NOMO-1 (cell line): ENCODE measurements at regions not wholly inside any gene's neighbourhood (a gene's known extent, or its start where the extent isn't known, plus 50 kb on each side); places are given as distances from the start of the nearest gene placed in this dataset.
A peak's percentile ranks its signal among the peaks of the same experiment; 100 is the strongest.
"Not testable (repeated sequence)": the region's sequence is repeated elsewhere in the genome, so short reads cannot be mapped to it uniquely, and the experiment has no call there.

Experiments
- DNase-seq, 2 experiments: peaks; one replicate each; lab custom pipeline; 2025; ENCODE audit not compliant: unreplicated experiment in 2 of 2; lab: John Stamatoyannopoulos, UW

DNA sequence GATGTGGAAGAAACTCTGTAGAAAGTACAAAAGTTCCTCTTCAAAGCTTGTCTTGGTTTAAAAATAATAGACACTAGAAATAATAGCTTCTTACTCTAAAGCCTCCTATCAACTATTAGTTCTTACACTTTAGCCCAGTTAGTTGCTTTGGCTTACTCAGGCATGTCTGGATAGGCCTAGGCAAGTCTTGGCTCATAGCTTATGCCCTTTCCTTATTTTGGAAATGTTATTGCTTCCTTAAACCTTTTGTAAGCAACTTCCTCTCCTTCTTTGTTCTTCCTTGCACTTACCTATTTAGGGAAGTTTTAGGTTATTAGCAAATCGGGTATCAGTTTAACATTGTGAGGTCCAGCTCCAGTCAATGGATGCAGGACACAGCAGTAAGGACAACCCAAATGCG is 628.4 kb upstream of the PRR20A start:
- DNase-seq, result not testable (repeated sequence)

- no peak for DNase-seq
These were observed 625.3 kb upstream of the PRR20A start for GRCh38 chr13:56515441-56515840.

DNA sequence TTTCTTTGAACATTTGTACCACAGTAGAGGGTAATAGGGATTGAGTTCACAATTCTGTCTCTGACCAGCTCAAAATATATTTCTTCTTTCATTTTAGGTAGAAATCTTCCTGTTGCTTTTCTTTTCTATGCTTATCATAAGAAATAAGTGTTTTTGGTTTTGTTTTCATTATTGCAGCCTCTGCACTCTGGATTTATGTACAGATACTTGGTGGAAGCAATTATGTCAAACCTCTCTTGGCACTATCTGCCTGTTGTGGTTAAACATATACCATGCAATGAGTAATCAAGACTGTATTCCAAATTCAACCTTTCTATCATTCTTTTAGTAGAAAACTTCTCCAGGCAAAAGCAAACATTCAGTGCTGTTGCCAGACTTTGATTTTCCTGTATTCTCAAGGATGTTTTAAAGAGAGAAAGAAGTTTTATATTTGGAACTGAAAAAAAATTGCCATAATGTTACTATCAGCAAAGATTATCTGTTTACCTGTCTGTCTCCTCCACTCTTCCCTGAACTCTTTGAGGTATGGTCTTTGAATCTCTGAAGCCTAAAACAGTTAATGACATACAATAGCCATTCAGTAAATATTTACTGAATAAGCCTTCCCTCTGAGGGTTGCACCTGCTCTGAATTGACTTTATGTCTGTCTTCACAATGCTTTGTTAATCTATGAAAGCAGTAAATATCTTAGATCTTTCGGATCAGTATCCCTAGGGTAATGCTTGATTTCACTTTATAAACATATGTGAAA is 612.5 kb upstream of the PRR20A start:
- no peak for DNase-seq

- no peak for DNase-seq
These were observed 610.6 kb upstream of the PRR20A start for GRCh38 chr13:56530096-56530495.

- not testable (repeated sequence) for DNase-seq
These were observed 592.8 kb upstream of the PRR20A start for GRCh38 chr13:56547921-56548320.

GRCh38 chr13:56558698-56559320 is 581.9 kb upstream of the PRR20A start:
- DNase-seq, result no peak

- DNase-seq, result no peak
These were observed 579.4 kb upstream of the PRR20A start for GRCh38 chr13:56561327-56561726.

- DNase-seq, result no peak
These were observed 577.1 kb upstream of the PRR20A start for GRCh38 chr13:56563663-56564062.

DNA sequence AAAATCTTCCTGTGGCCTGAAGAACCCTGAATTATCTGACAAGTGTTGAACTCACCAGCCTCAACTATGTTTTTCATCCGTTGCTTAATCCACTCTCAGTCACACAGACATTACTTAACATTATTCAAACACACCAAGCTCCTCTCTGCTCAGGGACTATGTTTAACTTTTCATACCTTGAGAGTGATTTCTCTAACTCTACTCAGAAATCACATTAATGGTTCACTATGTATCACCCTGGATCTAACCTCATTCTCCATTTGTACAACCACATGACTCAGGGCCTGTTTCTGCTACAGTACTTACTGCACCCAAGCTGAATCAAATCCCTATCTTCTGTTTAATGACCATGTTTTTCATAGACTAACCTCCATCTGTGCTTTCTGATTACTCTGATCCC is 553.7 kb upstream of the PRR20A start:
- no peak for DNase-seq

- DNase-seq, result no peak
These were observed 525.1 kb upstream of the PRR20A start for GRCh38 chr13:56615572-56615971.

DNA sequence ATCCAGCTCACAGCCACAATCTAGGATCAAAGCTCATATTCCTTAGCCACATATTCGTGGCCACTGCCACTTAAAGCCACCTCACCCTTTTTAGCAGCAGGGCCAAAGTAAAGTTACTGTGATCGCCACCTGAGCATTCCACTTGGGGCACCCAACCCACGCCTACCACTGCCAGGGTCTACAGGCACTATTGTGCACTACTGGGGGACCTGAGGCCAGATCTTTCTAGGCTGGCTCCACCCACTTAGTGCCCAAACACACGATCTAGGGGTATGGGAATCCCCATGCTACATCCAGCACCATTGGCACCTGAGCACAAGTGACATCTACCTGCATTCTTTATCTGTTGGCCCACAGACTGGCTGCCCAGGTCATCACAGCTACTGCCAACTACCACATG is 517.9 kb upstream of the PRR20A start:
- no peak for DNase-seq

- DNase-seq, result not testable (repeated sequence)
These were observed 511.8 kb upstream of the PRR20A start for GRCh38 chr13:56628886-56629285.

DNA sequence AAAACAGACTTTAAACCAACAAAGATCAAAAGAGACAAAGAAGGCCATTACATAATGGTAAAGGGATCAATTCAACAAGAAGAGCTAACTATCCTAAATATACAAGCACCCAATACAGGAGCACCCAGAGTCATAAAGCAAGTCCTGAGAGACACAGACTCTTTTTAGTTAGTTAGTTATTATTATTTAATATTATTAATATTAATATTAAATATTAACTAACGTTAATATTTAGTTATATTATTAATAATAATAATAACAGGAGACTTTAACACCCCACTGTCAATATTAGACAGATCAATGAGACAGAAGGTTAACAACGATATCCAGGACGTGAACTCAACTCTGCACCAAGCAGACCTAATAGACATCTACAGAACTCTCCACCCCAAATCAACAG is 509.7 kb upstream of the PRR20A start:
- DNase-seq, result not testable (repeated sequence)

DNA sequence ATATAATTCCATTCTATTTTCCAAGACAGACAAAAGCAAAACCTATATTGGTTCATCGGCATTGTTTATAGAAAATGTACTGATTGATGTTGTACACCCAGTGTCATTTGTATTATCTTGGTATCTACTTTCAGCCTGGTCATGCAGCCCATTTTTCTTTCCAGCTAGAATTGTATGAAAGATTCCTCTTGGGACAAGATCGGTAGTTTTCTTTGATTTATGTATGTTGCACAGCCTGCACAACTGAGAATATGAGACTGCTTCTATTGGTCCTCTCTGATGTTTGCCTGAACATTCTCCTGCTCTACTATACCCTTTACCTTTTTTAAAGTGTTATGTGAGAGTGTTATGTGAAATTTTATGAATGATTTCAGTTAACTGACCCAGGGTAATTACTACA is 487.7 kb upstream of the PRR20A start:
- DNase-seq, result no peak

DNA sequence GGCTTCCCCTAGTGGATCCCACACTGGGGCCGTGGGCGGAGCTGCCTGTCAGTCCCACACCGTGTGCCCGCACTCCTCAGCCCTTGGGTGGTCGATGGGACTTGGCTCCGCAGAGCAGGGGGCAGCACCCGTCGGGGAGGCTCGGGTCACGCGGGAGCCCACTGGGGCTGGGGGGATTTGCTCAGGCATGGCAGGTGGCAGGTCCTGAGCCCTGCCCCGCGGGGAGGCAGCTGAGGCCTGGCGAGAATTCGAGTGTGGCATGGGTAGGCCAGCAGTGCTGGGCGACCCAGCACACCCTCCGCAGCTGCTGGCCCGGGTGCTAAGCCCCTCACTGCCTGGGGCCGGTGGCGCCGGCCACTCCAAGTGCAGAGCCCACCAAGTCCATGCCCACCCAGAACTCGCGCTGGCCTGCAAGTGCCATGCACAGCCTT is 481.7 kb upstream of the PRR20A start:
- DNase-seq, result no peak

GRCh38 chr13:56670563-56670962 is 470.2 kb upstream of the PRR20A start:
- DNase-seq, result no peak

DNA sequence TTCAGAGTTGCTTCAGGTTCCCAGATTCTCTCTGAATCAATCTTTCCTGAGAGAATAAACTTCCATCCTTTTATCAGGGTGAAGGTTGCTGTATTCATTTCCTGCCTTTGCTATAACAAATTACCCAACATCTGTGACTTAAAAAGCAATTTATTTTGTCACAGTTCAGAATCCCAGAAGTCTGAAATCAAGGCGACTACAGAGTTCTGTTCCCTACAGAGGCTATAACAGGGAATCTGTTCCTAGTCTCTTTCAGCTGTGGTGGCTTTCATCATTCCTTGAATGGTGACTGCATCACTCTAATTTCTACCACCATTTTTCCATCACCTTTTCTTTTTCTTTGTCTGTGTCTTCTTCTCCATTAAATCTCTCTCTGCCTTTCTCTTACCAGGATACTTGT is 459.3 kb upstream of the PRR20A start:
- no peak for DNase-seq

DNA sequence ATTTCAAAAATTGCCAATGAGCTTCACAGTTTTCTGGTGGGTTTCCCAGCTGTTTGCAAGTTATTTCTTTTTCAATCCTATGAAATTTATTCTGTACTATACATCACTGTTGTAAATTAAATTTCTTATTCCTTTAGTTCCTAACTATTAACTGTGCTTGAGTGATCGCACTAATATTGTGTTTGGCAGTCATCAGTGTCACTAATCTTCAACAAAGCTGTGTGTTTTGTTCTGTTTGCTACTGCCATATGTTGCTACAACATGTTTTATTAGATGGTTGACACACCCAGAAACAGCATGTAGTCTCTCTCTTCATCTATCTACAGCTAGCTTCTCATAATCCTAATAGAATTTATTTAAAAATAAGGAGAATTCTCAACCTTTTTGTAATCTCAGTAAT is 453.6 kb upstream of the PRR20A start:
- DNase-seq, result no peak

DNA sequence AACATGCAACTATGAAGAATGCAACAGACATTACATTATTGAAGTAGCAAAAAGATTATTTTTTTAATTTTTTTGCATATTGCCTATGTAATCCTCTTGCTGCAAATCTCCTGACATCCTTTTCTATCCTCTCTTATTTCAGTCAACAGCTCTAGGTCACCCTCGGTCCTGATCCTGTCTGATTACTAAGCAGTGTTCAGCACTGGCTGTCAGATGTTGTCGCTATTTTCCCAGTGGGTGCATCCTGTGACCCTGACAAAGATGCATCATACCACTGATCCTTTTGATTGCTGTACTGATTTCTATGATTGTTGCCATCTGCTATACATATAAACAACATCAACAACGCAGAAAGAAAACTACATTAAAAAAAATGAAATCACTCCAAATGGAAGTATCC is 443.7 kb upstream of the PRR20A start:
- DNase-seq, result no peak

GRCh38 chr13:56700324-56700723 is 440.4 kb upstream of the PRR20A start:
- DNase-seq, result peak in 1 of 2 experiments; percentile 49

- DNase-seq, result no peak
These were observed 434.2 kb upstream of the PRR20A start for GRCh38 chr13:56706485-56706884.

DNA sequence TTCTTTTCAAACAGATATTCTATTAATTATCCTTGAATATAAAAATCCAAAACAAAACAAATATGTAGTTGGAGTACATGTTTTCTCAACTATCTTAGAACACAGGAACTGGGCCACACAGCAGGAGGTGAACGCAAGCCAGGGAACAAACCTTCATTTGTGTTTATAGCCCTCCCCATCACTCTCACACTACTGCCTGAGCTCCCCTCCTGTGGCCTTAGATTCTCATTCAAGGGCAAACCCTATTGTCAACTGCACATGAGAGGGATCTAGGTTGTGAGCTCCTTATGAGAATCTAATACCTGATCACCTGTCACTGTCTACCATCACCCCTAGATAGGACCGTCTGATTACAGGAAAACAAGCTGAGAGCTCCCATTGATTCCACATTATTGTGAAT is 427.1 kb upstream of the PRR20A start:
- no peak for DNase-seq
